ENCODE measurements at regions not wholly inside any gene's neighbourhood (a gene's known extent, or its start where the extent isn't known, plus 50 kb on each side); places are given as distances from the start of the nearest gene placed in this dataset.
"Not testable (repeated sequence)": the region's sequence is repeated elsewhere in the genome, so short reads cannot be mapped to it uniquely, and the experiment has no call there.

DNA sequence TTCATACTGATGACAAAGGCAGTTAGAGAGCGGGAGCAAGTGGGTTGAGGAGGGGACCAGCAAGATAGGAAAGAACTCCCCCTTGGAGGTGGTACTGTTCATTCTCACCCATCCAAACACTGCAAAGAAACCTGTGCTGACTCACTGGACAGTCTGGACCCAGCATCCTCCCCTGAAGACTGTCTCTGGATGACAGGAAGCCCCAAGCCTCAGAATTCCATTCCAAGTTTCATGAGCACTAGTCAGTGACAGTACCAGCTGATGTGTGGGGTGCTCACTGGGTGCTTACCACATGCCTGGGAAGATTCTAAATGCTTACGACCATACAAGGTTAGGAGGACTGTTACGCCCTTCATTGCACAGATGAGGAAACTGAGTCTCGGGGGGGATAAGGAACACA, 160.9 kb downstream of the IGLL1 start:
- Histone ChIP-seq H3K27me3 (ENCODE audit: control insufficient read depth, insufficient read depth, low read length) (no peaks in the 10 kb centered on the region), H3K4me1 (ENCODE audit: control insufficient read depth, insufficient read depth, low read length) (no peaks in the 10 kb centered on the region), H3K36me3 (ENCODE audit: control insufficient read depth, insufficient read depth, low read length) (no peaks in the 10 kb centered on the region), H3K4me3 (ENCODE audit: low read length) (no peak overlapping the region), H3K27ac (ENCODE audit: low read depth, low read length) (no peak overlapping the region), H3K9ac (ENCODE audit: low read length) (no peak overlapping the region)

- Histone ChIP-seq H3K4me3 (ENCODE audit: low read length) (no peak overlapping the region), H3K27ac (ENCODE audit: low read depth, low read length) (no peak overlapping the region), H3K4me1 (ENCODE audit: control insufficient read depth, insufficient read depth, low read length) (no peaks in the 10 kb centered on the region), H3K27me3 (ENCODE audit: control insufficient read depth, insufficient read depth, low read length) (no peaks in the 10 kb centered on the region), H3K36me3 (ENCODE audit: control insufficient read depth, insufficient read depth, low read length) (no peaks in the 10 kb centered on the region), H3K9ac (ENCODE audit: low read length) (no peak overlapping the region)
Measured at GRCh38 chr22:23418159-23418788, 161.8 kb downstream of the IGLL1 start.

DNA sequence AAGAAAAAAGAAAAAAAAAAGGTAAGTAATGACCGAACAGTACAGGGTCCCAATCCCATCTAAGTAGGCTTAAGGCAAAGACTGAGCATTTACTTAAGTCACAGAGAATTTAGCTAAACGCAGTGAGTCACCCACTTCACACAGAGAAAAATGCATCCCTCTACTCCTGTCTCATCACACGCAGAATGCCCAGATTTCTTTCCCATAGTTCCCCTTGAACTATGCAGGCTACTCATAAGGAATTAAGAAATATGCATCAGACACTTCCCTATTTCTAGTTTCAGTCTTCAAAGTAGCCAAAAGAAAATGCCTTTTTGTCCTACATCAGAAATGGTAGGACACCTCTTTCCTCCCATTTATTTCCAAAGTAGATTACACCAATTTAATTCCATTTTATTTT, 162.8 kb downstream of the IGLL1 start:
- not testable (repeated sequence) for H3K27me3 ChIP-seq (ENCODE audit: control insufficient read depth, insufficient read depth, low read length); H3K4me3 ChIP-seq (ENCODE audit: low read length); H3K4me1 ChIP-seq (ENCODE audit: control insufficient read depth, insufficient read depth, low read length); H3K9ac ChIP-seq (ENCODE audit: low read length); H3K27ac ChIP-seq (ENCODE audit: low read depth, low read length); H3K36me3 ChIP-seq (ENCODE audit: control insufficient read depth, insufficient read depth, low read length)

DNA sequence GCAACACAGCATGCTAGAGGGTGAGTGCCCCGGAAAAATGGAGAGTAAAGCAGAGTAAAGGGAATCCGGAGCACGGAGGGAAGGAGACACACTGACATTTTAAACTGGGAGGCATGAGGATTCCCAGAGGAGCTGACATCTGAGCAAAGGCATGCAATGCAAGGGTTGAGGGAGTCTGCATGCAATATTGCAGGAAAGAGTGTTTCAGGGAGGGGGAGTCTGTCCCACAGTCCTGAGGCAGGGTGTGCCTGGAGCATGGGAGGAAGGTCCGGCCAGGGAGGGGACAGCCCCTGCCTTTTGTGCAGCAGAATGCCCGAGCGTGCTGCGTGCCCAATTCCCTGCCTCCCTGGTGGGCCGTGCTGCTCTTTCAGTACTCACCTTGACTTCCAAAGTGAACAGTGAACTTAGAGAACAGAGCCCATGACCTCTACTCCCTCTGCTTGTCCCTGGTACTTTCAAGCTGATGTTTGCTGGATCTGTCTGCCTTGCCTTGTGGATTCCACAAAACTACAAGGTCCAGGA, 163.9 kb downstream of the IGLL1 start:
- not testable (repeated sequence) for H3K4me3 ChIP-seq (ENCODE audit: low read length); H3K27ac ChIP-seq (ENCODE audit: low read depth, low read length); H3K4me1 ChIP-seq (ENCODE audit: control insufficient read depth, insufficient read depth, low read length); H3K36me3 ChIP-seq (ENCODE audit: control insufficient read depth, insufficient read depth, low read length); H3K9ac ChIP-seq (ENCODE audit: low read length); H3K27me3 ChIP-seq (ENCODE audit: control insufficient read depth, insufficient read depth, low read length)

GRCh38 chr22:23415490-23415851, 164.6 kb downstream of the IGLL1 start:
- H3K4me1 ChIP-seq (ENCODE audit: control insufficient read depth, insufficient read depth, low read length) = no peaks in the 10 kb centered on the region
- H3K27me3 ChIP-seq (ENCODE audit: control insufficient read depth, insufficient read depth, low read length) = no peaks in the 10 kb centered on the region
- no peak overlapping the region for H3K4me3 ChIP-seq (ENCODE audit: low read length)
- no peak overlapping the region for H3K9ac ChIP-seq (ENCODE audit: low read length)
- no peak overlapping the region for H3K27ac ChIP-seq (ENCODE audit: low read depth, low read length)
- no peaks in the 10 kb centered on the region for H3K36me3 ChIP-seq (ENCODE audit: control insufficient read depth, insufficient read depth, low read length)

DNA sequence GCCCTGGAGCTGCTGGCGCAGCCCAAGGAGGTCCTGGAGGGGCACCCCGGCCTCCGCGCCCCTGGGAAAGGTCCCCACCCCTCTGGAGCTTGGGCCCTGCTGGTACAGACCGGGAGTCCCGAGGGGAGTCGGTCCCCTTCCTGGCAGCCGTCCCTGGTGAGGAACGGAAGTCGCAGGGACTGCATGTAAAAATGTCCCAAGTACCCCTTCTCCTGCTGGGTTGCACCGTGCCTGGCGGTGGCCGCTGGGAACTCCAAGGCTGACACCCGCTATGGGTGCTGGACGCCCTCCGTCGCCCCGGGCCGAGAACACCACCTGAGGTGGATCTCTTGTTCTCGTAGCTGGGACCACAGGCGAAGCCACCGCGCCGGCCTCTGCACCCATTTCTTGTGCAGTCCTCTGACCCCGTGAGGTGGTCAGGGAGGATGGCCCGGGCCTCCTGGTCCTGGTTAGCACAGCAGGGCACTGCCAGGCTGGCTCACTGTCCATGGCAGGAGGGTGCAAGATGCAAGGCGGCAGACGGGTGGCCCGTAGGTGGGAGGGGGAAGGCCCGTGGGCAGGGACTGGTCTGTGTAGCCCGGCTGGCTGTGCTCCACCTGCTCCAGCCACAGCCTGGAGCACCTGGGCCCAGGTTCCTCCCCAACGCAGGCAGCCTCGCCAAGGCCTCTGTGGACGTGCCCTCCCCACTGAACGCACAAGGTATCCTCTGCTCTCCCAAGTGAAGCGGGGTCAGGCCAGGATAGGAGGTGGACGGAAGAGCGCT, 165.2 kb downstream of the IGLL1 start:
- no peaks in the 10 kb centered on the region for H3K36me3 ChIP-seq (ENCODE audit: control insufficient read depth, insufficient read depth, low read length)
- H3K4me3 ChIP-seq (ENCODE audit: low read length) = no peak overlapping the region
- H3K27ac ChIP-seq (ENCODE audit: low read depth, low read length) = no peak overlapping the region
- H3K27me3 ChIP-seq (ENCODE audit: control insufficient read depth, insufficient read depth, low read length) = no peaks in the 10 kb centered on the region
- no peaks in the 10 kb centered on the region for H3K4me1 ChIP-seq (ENCODE audit: control insufficient read depth, insufficient read depth, low read length)
- H3K9ac ChIP-seq (ENCODE audit: low read length) = no peak overlapping the region

DNA sequence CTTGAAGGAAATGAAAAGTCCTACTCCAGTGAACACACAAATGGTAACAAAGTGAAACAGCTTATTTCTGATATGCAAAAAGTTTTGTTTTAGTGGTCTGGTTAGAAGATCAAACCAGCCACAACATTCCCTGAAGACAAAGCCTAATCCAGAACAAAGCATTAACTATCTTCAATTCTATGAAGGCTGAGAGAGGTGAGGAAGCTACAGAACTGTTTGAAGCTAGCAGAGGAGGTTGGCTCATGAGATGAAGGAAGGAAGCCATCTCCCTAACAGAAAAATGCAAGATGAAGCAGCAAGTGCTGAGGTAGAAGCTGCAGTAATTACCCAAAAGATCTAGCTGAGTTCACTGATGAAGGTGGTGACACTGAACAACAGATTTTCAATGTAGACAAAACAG, 168.4 kb downstream of the IGLL1 start:
- H3K4me3 ChIP-seq (ENCODE audit: low read length) = no peak overlapping the region
- no peaks in the 10 kb centered on the region for H3K36me3 ChIP-seq (ENCODE audit: control insufficient read depth, insufficient read depth, low read length)
- H3K27me3 ChIP-seq (ENCODE audit: control insufficient read depth, insufficient read depth, low read length) = no peaks in the 10 kb centered on the region
- no peaks in the 10 kb centered on the region for H3K4me1 ChIP-seq (ENCODE audit: control insufficient read depth, insufficient read depth, low read length)
- H3K27ac ChIP-seq (ENCODE audit: low read depth, low read length) = no peak overlapping the region
- H3K9ac ChIP-seq (ENCODE audit: low read length) = no peak overlapping the region

- Histone ChIP-seq H3K27ac (ENCODE audit: low read depth, low read length) (no peak overlapping the region), H3K4me3 (ENCODE audit: low read length) (no peak overlapping the region), H3K9ac (ENCODE audit: low read length) (no peak overlapping the region), H3K4me1 (ENCODE audit: control insufficient read depth, insufficient read depth, low read length) (no peaks in the 10 kb centered on the region), H3K27me3 (ENCODE audit: control insufficient read depth, insufficient read depth, low read length) (no peaks in the 10 kb centered on the region), H3K36me3 (ENCODE audit: control insufficient read depth, insufficient read depth, low read length) (no peaks in the 10 kb centered on the region)
Measured at GRCh38 chr22:23410411-23410810, 169.7 kb downstream of the IGLL1 start.

GRCh38 chr22:23409976-23410375, 170.1 kb downstream of the IGLL1 start:
- Histone ChIP-seq H3K4me3 (ENCODE audit: low read length) (no peak overlapping the region), H3K4me1 (ENCODE audit: control insufficient read depth, insufficient read depth, low read length) (no peaks in the 10 kb centered on the region)

DNA sequence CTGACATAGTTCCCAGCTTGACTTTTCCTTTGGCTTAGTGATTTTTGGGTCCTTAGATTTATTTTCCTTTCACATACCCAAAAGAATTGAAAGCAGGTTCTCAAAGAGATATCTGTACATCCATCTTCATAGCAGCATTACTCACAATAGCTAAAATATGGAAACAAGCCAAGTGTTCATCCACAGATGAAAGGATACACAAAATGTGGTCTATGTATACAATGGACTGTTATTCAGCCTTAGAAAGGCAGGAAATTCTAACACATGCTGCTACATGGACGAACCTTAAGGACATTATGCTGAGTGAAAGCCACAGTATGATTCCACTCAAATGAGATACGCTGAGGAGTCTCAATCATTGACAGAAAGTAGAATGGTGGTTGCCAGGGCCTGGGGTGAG, 171.8 kb downstream of the IGLL1 start:
- H3K27ac ChIP-seq (ENCODE audit: low read depth, low read length) = no peak overlapping the region
- no peaks in the 10 kb centered on the region for H3K27me3 ChIP-seq (ENCODE audit: control insufficient read depth, insufficient read depth, low read length)
- H3K9ac ChIP-seq (ENCODE audit: low read length) = no peak overlapping the region
- no peaks in the 10 kb centered on the region for H3K36me3 ChIP-seq (ENCODE audit: control insufficient read depth, insufficient read depth, low read length)
- H3K4me1 ChIP-seq (ENCODE audit: control insufficient read depth, insufficient read depth, low read length) = no peaks in the 10 kb centered on the region
- no peak overlapping the region for H3K4me3 ChIP-seq (ENCODE audit: low read length)

More at GRCh38 chr22:23409976-23410375, 170.1 kb downstream of the IGLL1 start:
- Histone ChIP-seq H3K36me3 (ENCODE audit: control insufficient read depth, insufficient read depth, low read length) (no peaks in the 10 kb centered on the region), H3K27me3 (ENCODE audit: control insufficient read depth, insufficient read depth, low read length) (no peaks in the 10 kb centered on the region), H3K9ac (ENCODE audit: low read length) (no peak overlapping the region), H3K27ac (ENCODE audit: low read depth, low read length) (no peak overlapping the region)

DNA sequence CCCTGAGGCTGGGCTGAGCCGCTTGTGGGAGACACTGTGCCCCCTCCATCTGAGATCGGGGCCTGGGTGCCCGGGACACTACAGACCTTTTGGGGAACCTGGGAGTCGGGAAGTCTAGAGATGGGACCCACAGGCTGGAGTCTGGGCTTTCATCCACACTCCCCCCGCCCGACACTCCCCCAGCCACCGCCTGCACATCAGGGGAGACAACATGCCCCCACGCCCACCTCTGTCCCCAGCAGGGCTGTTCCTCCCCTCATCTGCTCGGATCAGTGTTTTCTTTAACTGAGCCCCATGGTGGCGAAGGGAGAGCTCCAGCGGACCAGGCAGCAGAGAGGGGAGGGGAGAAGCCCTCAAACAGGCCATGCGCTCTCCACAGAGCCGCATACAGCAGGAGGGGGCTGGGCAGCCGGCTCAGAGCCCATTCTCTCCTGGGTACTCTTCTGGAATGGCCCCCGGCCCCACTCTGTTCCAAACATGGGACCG, 174.7 kb downstream of the IGLL1 start:
- H3K27me3 ChIP-seq (ENCODE audit: control insufficient read depth, insufficient read depth, low read length) = no peaks in the 10 kb centered on the region
- H3K27ac ChIP-seq (ENCODE audit: low read depth, low read length) = no peak overlapping the region

DNA sequence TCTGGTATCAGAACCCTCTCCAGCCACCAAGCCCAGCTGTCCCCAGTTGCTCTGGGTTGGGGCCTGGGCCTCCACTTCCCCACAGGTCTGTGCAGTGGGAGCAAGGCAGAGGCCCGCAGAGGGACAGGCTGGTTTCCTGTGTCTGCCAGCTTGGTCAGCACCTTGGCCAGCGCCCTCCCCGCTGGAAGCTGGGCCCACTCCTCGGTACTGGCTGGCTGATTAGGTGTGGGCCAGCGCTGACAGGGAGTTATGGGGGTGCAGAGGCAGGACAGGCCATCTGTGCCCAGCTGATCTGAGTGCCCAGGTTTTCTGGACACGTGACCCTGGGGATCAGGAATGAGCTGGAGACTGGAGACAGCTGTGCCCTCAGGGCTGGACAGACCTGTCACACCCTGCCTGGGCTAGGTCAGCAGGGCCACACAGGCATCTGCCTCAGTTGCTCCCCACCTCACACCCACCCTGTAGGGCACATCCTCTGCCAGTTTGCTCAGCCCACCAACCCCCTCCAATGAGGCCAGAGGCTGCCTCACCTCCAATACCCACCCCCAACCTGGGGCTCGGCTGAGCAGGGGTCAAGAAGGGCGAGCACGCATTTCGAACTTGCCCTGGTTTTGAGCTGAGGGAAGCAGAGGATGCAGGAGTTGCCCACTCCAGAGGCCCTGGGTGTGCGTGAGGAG, 175.3 kb downstream of the IGLL1 start:
- Histone ChIP-seq H3K27me3 (ENCODE audit: control insufficient read depth, insufficient read depth, low read length) (no peaks in the 10 kb centered on the region), H3K36me3 (ENCODE audit: control insufficient read depth, insufficient read depth, low read length) (no peaks in the 10 kb centered on the region), H3K4me1 (ENCODE audit: control insufficient read depth, insufficient read depth, low read length) (no peaks in the 10 kb centered on the region), H3K27ac (ENCODE audit: low read depth, low read length) (no peak overlapping the region), H3K9ac (ENCODE audit: low read length) (no peak overlapping the region), H3K4me3 (ENCODE audit: low read length) (no peak overlapping the region)

More for the DNA sequence above, 174.7 kb downstream of the IGLL1 start:
- Histone ChIP-seq H3K4me1 (ENCODE audit: control insufficient read depth, insufficient read depth, low read length) (no peaks in the 10 kb centered on the region), H3K36me3 (ENCODE audit: control insufficient read depth, insufficient read depth, low read length) (no peaks in the 10 kb centered on the region), H3K9ac (ENCODE audit: low read length) (no peak overlapping the region), H3K4me3 (ENCODE audit: low read length) (no peak overlapping the region)
